ENCODE measurements at regions not wholly inside any gene's neighbourhood (a gene's known extent, or its start where the extent isn't known, plus 50 kb on each side); places are given as distances from the start of the nearest gene placed in this dataset.
A peak's percentile ranks its signal among the peaks of the same experiment; 100 is the strongest.

DNA sequence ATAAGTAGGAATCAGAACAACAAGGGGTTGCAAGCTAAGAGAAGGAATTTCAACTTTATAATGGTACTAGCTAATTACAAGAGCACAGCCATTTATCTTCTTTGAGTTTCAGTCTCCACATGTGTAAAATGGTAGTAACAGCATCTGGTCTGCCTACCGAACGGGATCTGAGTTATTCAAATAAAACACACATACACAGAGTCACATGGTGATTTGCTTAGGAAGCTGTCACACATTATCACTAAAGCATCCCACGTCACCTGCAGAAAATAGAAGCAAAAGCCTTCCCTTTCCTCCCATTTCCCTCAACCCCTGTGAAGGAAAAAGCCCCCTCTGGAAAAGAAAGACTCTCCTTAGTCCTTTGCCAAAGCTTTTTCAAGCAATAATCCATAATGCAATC, 389.7 kb downstream of the OMA1 start:
- TF ChIP-seq EZH2 (IDR thresholded peaks at IDR 0.05; ENCODE audit: insufficient read depth, low read length): no peak
- TF ChIP-seq, protein P1, sequence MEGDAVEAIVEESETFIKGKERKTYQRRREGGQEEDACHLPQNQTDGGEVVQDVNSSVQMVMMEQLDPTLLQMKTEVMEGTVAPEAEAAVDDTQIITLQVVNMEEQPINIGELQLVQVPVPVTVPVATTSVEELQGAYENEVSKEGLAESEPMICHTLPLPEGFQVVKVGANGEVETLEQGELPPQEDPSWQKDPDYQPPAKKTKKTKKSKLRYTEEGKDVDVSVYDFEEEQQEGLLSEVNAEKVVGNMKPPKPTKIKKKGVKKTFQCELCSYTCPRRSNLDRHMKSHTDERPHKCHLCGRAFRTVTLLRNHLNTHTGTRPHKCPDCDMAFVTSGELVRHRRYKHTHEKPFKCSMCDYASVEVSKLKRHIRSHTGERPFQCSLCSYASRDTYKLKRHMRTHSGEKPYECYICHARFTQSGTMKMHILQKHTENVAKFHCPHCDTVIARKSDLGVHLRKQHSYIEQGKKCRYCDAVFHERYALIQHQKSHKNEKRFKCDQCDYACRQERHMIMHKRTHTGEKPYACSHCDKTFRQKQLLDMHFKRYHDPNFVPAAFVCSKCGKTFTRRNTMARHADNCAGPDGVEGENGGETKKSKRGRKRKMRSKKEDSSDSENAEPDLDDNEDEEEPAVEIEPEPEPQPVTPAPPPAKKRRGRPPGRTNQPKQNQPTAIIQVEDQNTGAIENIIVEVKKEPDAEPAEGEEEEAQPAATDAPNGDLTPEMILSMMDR (IDR thresholded peaks at IDR 0.05; ENCODE audit: insufficient read depth, low read depth, low read length): no peak
- H3K4me3 Mint-ChIP-seq (ENCODE audit: unreplicated experiment): no peak overlapping the region
- Histone ChIP-seq H2AFZ (ENCODE audit: low read depth, low read length) (no peak overlapping the region), H3K4me3 (ENCODE audit: insufficient read depth, low read depth, low read length) (no peak overlapping the region), H4K20me1 (ENCODE audit: insufficient read depth, low read length) (no peaks in the 10 kb centered on the region), H3K27ac (ENCODE audit: low read depth, low read length) (no peak overlapping the region), H3K36me3 (ENCODE audit: insufficient read depth, low read length) (no peaks in the 10 kb centered on the region), H3K79me2 (ENCODE audit: insufficient read depth, low read length) (no peaks in the 10 kb centered on the region), H3K4me1 (ENCODE audit: insufficient read depth, low read length) (no peaks in the 10 kb centered on the region), H3K4me2 (ENCODE audit: low read length) (no peak overlapping the region), H3K9me3 (ENCODE audit: insufficient read depth, low read depth, low read length) (no peaks in the 10 kb centered on the region), H3K9ac (ENCODE audit: low read length) (no peak overlapping the region), H3K27me3 (ENCODE audit: insufficient read depth, low read length) (no peaks in the 10 kb centered on the region)
- no peaks in the 10 kb centered on the region for H3K4me1 Mint-ChIP-seq (ENCODE audit: low read depth, unreplicated experiment)
- peaks cover 6% of the 10 kb centered on the region for H3K27me3 Mint-ChIP-seq (ENCODE audit: low read depth, unreplicated experiment)
- H3K36me3 Mint-ChIP-seq (ENCODE audit: low read depth, unreplicated experiment): no peaks in the 10 kb centered on the region
- H3K9me3 Mint-ChIP-seq (ENCODE audit: unreplicated experiment): no peaks in the 10 kb centered on the region
- no peak for FAIRE-seq
- H3K27ac Mint-ChIP-seq (ENCODE audit: unreplicated experiment): no peak overlapping the region
- no peak for DNase-seq (ENCODE audit: low read depth)

DNA sequence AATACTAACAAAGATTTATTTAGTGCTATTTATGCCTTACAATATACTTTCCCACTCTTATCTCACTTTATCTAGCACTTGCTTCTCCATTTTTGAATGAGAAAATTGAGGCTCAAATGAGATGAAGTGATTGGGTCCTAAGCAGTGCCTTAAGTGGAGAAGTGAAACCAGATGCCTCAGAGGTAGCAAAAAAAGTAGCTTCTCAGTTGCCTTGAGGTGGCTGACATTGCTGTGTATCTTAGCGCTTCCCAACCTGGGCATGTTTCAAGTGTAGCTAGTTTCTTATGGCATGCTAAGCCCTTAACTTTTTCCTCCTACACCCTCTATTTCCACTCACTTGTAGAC, 390.4 kb downstream of the OMA1 start:
- H3K27ac ChIP-seq (ENCODE audit: low read depth, low read length): no peak overlapping the region
- no peak for TF ChIP-seq EZH2 (IDR thresholded peaks at IDR 0.05; ENCODE audit: insufficient read depth, low read length)
- TF ChIP-seq, protein P1 (IDR thresholded peaks at IDR 0.05; ENCODE audit: insufficient read depth, low read depth, low read length): no peak
- no peaks in the 10 kb centered on the region for H3K79me2 ChIP-seq (ENCODE audit: insufficient read depth, low read length)
- no peak overlapping the region for H3K9ac ChIP-seq (ENCODE audit: low read length)
- H3K4me3 ChIP-seq (ENCODE audit: insufficient read depth, low read depth, low read length): no peak overlapping the region
- no peaks in the 10 kb centered on the region for H3K4me1 ChIP-seq (ENCODE audit: insufficient read depth, low read length)
- no peak for FAIRE-seq
- Mint-ChIP-seq H3K36me3 (ENCODE audit: low read depth, unreplicated experiment) (no peaks in the 10 kb centered on the region), H3K27me3 (ENCODE audit: low read depth, unreplicated experiment) (peaks cover 7% of the 10 kb centered on the region), H3K27ac (ENCODE audit: unreplicated experiment) (no peak overlapping the region), H3K9me3 (ENCODE audit: unreplicated experiment) (no peaks in the 10 kb centered on the region), H3K4me1 (ENCODE audit: low read depth, unreplicated experiment) (no peaks in the 10 kb centered on the region), H3K4me3 (ENCODE audit: unreplicated experiment) (no peak overlapping the region)
- no peaks in the 10 kb centered on the region for H3K27me3 ChIP-seq (ENCODE audit: insufficient read depth, low read length)
- H3K9me3 ChIP-seq (ENCODE audit: insufficient read depth, low read depth, low read length): no peaks in the 10 kb centered on the region
- no peak for DNase-seq (ENCODE audit: low read depth)
- no peak overlapping the region for H3K4me2 ChIP-seq (ENCODE audit: low read length)
- no peaks in the 10 kb centered on the region for H3K36me3 ChIP-seq (ENCODE audit: insufficient read depth, low read length)
- H4K20me1 ChIP-seq (ENCODE audit: insufficient read depth, low read length): no peaks in the 10 kb centered on the region
- H2AFZ ChIP-seq (ENCODE audit: low read depth, low read length): no peak overlapping the region

DNA sequence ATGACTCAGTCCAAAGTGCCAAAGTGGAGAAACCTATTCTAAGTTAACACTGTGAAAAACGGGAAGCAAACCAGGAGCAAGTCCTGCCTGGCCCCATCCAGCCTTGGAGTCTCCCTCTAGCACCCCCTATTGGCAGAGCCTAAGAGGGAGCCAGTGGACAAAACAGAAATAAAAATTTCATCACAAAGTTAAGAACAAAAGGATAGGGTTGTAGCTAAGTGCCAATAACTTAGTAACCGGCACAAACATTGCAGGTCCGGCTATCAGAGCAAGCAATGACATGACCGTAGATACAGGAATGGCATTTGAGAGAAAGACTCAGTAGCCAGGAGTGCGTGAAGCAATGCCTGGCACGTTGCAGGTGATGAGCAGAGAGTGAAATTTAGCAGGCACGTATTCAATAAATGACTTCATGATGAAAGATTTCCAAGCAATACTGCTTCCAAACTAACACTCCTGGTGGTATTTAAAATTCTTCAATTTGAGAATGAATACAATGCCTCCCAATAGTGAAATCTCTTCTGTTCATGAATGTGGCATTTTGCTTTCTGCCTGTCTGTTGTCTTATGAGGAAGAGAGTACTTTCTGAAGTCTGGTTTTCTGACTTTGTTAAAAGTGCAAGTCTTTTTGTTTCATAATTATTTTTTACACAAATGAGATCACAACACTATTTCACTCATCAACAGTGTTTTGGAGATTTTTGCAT, 391.0 kb downstream of the OMA1 start:
- Mint-ChIP-seq H3K9me3 (ENCODE audit: unreplicated experiment) (no peaks in the 10 kb centered on the region), H3K36me3 (ENCODE audit: low read depth, unreplicated experiment) (no peaks in the 10 kb centered on the region), H3K4me1 (ENCODE audit: low read depth, unreplicated experiment) (no peaks in the 10 kb centered on the region), H3K27me3 (ENCODE audit: low read depth, unreplicated experiment) (peaks cover 7% of the 10 kb centered on the region), H3K4me3 (ENCODE audit: unreplicated experiment) (no peak overlapping the region), H3K27ac (ENCODE audit: unreplicated experiment) (no peak overlapping the region)
- H3K4me2 ChIP-seq (ENCODE audit: low read length): no peak overlapping the region
- no peak for DNase-seq (ENCODE audit: low read depth)
- H2AFZ ChIP-seq (ENCODE audit: low read depth, low read length): no peak overlapping the region
- H3K36me3 ChIP-seq (ENCODE audit: insufficient read depth, low read length): no peaks in the 10 kb centered on the region
- H3K9me3 ChIP-seq (ENCODE audit: insufficient read depth, low read depth, low read length): no peaks in the 10 kb centered on the region
- no peak overlapping the region for H3K9ac ChIP-seq (ENCODE audit: low read length)
- H4K20me1 ChIP-seq (ENCODE audit: insufficient read depth, low read length): no peaks in the 10 kb centered on the region
- TF ChIP-seq, protein P1 (IDR thresholded peaks at IDR 0.05; ENCODE audit: insufficient read depth, low read depth, low read length): peak; percentile 10
- no peak for TF ChIP-seq EZH2 (IDR thresholded peaks at IDR 0.05; ENCODE audit: insufficient read depth, low read length)
- no peaks in the 10 kb centered on the region for H3K4me1 ChIP-seq (ENCODE audit: insufficient read depth, low read length)
- no peak for FAIRE-seq
- no peak overlapping the region for H3K27ac ChIP-seq (ENCODE audit: low read depth, low read length)
- no peaks in the 10 kb centered on the region for H3K79me2 ChIP-seq (ENCODE audit: insufficient read depth, low read length)
- H3K4me3 ChIP-seq (ENCODE audit: insufficient read depth, low read depth, low read length): no peak overlapping the region
- H3K27me3 ChIP-seq (ENCODE audit: insufficient read depth, low read length): no peaks in the 10 kb centered on the region

Measured in astrocyte (in vitro differentiated cells and primary cell).